GM20000 (cell line): ENCODE measurements at regions not wholly inside any gene's neighbourhood (a gene's known extent, or its start where the extent isn't known, plus 50 kb on each side); places are given as distances from the start of the nearest gene placed in this dataset.

Experiments used
- DNase-seq: peaks from one replicate; pipeline ENCODE4 v3.0.0; 2012; ENCODE audit warnings: low spot score
- CTCF ChIP-seq: IDR thresholded peaks from 2 replicates; pipeline ENCODE4 v1.5.1; 2012; ENCODE audit warnings: mild to moderate bottlenecking, control low read depth; ENCODE audit errors: extremely low read depth, missing control alignments

- DNase-seq = no peak
- TF ChIP-seq CTCF = no peak
These were observed 118.6 kb downstream of the OGFRL1 start for GRCh38 chr6:71406865-71407860.

- DNase-seq = no peak
- no peak for TF ChIP-seq CTCF
These were observed 120.4 kb downstream of the OGFRL1 start for GRCh38 chr6:71408787-71409723.

GRCh38 chr6:71410164-71410566 lies 121.6 kb downstream of the OGFRL1 start:
- TF ChIP-seq CTCF = no peak
- DNase-seq = no peak

- DNase-seq = no peak
- TF ChIP-seq CTCF = no peak
These were observed 122.1 kb downstream of the OGFRL1 start for GRCh38 chr6:71410681-71411080.

GRCh38 chr6:71411882-71412281 lies 123.3 kb downstream of the OGFRL1 start:
- TF ChIP-seq CTCF = no peak
- no peak for DNase-seq

GRCh38 chr6:71412559-71413140 lies 124.0 kb downstream of the OGFRL1 start:
- TF ChIP-seq CTCF = no peak
- DNase-seq = no peak
